Liver (tissue), 3 donors: ENCODE measurements at regions not wholly inside any gene's neighbourhood (a gene's known extent, or its start where the extent isn't known, plus 50 kb on each side); places are given as distances from the start of the nearest gene placed in this dataset.
A peak's percentile ranks its signal among the peaks of the same experiment; 100 is the strongest.

ENCODE experiments used
- ATF3 ChIP-seq: IDR thresholded peaks from 2 replicates; pipeline ENCODE4 v1.6.1; 2016; ENCODE audit warnings: antibody characterized with exemption
- CTCF ChIP-seq: fragments of 150-350 bp; IDR thresholded peaks from 2 replicates; pipeline ENCODE4 v1.5.1; 2017; ENCODE audit warnings: improper control_type of control experiment, low read depth, low read length; ENCODE audit not compliant: missing input control
- GABPA ChIP-seq, 2 donors: IDR thresholded peaks in 1 of 2; conservative IDR thresholded peaks in 1 of 2; 2 replicates each; pipeline ENCODE4 v1.6.1; 2016; ENCODE audit warnings: antibody characterized with exemption in 2 of 2, mild to moderate bottlenecking in 1 of 2, moderate library complexity in 1 of 2
- JUND ChIP-seq, 2 donors: IDR thresholded peaks; 2 replicates each; pipeline ENCODE4 v1.6.1; 2016; ENCODE audit warnings: antibody characterized with exemption in 2 of 2
- MAX ChIP-seq: IDR thresholded peaks from 2 replicates; pipeline ENCODE4 v1.6.1; 2016; ENCODE audit warnings: antibody characterized with exemption
- NR2F2 ChIP-seq: IDR thresholded peaks from 2 replicates; pipeline ENCODE4 v1.6.1; 2016; ENCODE audit warnings: antibody characterized with exemption
- RAD21 ChIP-seq, 2 donors: IDR thresholded peaks; 2 replicates each; pipeline ENCODE4 v1.6.1; 2016; ENCODE audit warnings: antibody characterized with exemption in 2 of 2, mild to moderate bottlenecking in 2 of 2
- REST ChIP-seq: IDR thresholded peaks from 2 replicates; pipeline ENCODE4 v1.6.1; 2016; ENCODE audit warnings: antibody characterized with exemption, mild to moderate bottlenecking
- RXRA ChIP-seq, 2 donors: IDR thresholded peaks; 2 replicates each; pipeline ENCODE4 v1.6.1; 2017 to 2018; ENCODE audit warnings: antibody characterized with exemption in 2 of 2, mild to moderate bottlenecking in 1 of 2
- SP1 ChIP-seq: IDR thresholded peaks from 2 replicates; pipeline ENCODE4 v1.6.1; 2018; ENCODE audit warnings: antibody characterized with exemption, mild to moderate bottlenecking
- ZBTB33 ChIP-seq: IDR thresholded peaks from 2 replicates; pipeline ENCODE4 v1.6.1; 2016; ENCODE audit warnings: antibody characterized with exemption
- donor health status: healthy.
- donor health status: healthy.

GRCh38 chr15:93989440-93989998, 241.8 kb upstream of the MCTP2 start:
- TF ChIP-seq NR2F2 (peak; percentile 1), CTCF (no peak), ZBTB33 (no peak), REST (no peak), MAX (no peak), SP1 (no peak), RXRA (IDR thresholded peaks at IDR 0.05) (no peak), JUND (IDR thresholded peaks at IDR 0.05) (peak in 1 of 2 donors; percentile 39), RAD21 (IDR thresholded peaks at IDR 0.05) (no peak), ATF3 (no peak), GABPA (IDR thresholded peaks at IDR 0.05 in 1 of 2, conservative IDR thresholded peaks at IDR 0.05 in 1 of 2) (no peak)
